Mucosa of descending colon (tissue), 3 donors: ENCODE measurements at regions not wholly inside any gene's neighbourhood (a gene's known extent, or its start where the extent isn't known, plus 50 kb on each side); places are given as distances from the start of the nearest gene placed in this dataset.

Experiments used
- ATAC-seq: fragments of 200-7000 bp; cut with Tn5 transposase; one replicate; pipeline ENCODE4 v1.9.1; 2020; ENCODE audit warnings: mild to moderate bottlenecking, moderate library complexity
- DNase-seq, 3 donors: peaks; one replicate each; pipeline ENCODE4 v3.0.0-alpha.2; 2020
- H3K36me3 ChIP-seq: fragments of 200-600 bp; one replicate; pipeline ENCODE4 v1.8.0; 2021; ENCODE audit warnings: low read depth, mild to moderate bottlenecking
- H3K4me1 ChIP-seq: fragments of 200-600 bp; one replicate; pipeline ENCODE4 v1.8.0; 2021; ENCODE audit warnings: low read depth, mild to moderate bottlenecking
- H3K4me3 ChIP-seq: fragments of 200-600 bp; one replicate; pipeline ENCODE4 v1.8.0; 2021; ENCODE audit warnings: mild to moderate bottlenecking
- H3K9me3 ChIP-seq: fragments of 200-600 bp; one replicate; pipeline ENCODE4 v1.8.0; 2021; ENCODE audit warnings: mild to moderate bottlenecking
- intact Hi-C, 2 donors: fragments of 100-400 bp; cut with DNase I in 1 of 2; cut with micrococcal nuclease in 1 of 2; formaldehyde crosslinking; loops; one replicate each; pipeline versions ENCODE4 v1.11.0 to v1.11.1; 2022; cut with DNase I, micrococcal nuclease
- TF ChIP-seq, protein P1 (sequence below): fragments of 200-600 bp; IDR thresholded peaks from one replicate; pipeline ENCODE4 v1.8.0; 2022; ENCODE audit warnings: antibody characterized with exemption, mild to moderate bottlenecking
- donor health status: DM: no; HTN: no; CAD: no; lungs with moderate emphysema.
- donor health status: DM: no; HTN: no; CAD: no.
- donor health status: DM: no; HTN: yes; CAD: no.

DNA sequence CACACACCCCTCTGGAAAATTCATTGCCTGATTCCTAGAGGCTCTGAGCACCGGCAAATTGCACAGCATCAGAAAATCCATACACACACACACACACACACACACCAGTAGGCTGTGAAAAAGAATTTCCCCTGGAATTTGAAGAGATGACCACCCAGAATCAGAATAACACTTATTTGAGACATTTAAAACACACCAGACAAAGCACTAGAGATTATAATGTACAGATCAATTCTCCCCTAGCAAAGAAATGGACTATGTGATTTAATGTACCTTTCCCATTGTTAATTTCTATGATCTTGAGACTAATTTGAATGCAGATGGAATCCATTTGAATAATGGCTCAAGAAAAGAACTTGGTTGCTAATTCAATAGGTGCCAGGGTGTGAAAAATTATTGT lies 399.3 kb downstream of the HNRNPD start:
- TF ChIP-seq, protein P1, sequence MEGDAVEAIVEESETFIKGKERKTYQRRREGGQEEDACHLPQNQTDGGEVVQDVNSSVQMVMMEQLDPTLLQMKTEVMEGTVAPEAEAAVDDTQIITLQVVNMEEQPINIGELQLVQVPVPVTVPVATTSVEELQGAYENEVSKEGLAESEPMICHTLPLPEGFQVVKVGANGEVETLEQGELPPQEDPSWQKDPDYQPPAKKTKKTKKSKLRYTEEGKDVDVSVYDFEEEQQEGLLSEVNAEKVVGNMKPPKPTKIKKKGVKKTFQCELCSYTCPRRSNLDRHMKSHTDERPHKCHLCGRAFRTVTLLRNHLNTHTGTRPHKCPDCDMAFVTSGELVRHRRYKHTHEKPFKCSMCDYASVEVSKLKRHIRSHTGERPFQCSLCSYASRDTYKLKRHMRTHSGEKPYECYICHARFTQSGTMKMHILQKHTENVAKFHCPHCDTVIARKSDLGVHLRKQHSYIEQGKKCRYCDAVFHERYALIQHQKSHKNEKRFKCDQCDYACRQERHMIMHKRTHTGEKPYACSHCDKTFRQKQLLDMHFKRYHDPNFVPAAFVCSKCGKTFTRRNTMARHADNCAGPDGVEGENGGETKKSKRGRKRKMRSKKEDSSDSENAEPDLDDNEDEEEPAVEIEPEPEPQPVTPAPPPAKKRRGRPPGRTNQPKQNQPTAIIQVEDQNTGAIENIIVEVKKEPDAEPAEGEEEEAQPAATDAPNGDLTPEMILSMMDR: no peak
- ATAC-seq: no peak

DNA sequence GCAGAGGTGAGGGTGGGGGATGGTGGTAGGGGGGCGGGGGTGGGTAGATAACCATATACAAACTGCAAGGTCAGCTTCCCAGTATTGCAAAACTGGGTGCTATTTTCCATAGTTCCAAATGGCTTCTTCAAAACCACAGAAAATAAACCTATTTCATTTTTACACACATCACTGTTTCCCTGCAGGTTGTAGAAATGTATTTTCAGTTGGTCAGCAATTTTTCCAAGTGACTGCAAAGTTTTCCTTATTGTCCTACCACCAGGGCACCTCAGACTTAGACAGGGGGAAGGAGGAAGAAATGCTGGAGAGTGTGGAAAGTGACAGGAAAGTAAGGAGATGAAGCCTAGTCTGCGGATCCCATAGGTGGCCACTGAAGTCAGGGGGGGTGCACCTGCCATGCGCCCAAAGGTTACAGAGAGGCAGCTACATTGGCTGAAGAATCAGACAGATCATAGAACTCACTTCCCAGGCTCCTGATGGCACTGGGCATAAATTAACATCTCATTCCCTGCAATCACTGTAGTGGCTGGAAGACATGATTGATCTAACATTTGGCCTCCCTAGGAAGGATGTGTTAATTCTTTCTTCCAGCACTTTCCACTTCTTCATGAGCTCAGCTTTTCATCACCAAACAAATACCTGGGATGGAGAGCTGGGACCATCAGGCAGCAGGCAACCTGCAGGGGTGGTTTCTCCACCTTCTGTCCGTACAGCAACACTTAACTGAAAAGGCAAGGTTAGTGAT lies 402.0 kb downstream of the HNRNPD start:
- Histone ChIP-seq H3K4me1 (no peaks in the 10 kb centered on the region), H3K36me3 (no peaks in the 10 kb centered on the region), H3K9me3 (no peaks in the 10 kb centered on the region), H3K4me3 (no peak overlapping the region)
- ATAC-seq: no peak
- TF ChIP-seq, protein P1: no peak
- intact Hi-C loops: no loop called here
- DNase-seq: no peak

More for the DNA sequence above, 399.3 kb downstream of the HNRNPD start:
- no peak for DNase-seq
- H3K4me3 ChIP-seq: no peak overlapping the region
- no peaks in the 10 kb centered on the region for H3K9me3 ChIP-seq
- intact Hi-C loops: no loop called here
- H3K4me1 ChIP-seq: no peaks in the 10 kb centered on the region
- H3K36me3 ChIP-seq: no peaks in the 10 kb centered on the region

DNA sequence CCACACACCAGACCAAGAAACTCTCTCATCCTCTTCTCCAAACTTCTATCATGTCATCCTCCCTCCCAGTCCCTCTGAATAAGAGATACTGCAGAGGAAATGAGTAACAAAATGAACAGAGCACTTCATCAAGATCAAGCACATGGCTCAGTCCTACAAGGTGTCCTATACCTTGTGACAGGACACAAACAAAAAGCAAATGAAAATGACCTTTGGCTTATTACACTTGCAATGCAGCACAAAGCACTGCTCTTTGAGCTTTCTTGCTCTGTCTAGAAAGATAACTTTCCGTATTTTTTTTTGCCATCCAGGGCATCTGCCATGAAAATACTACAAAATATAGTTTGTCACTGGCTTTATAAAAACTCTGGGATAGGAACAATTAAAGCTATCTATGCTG lies 402.7 kb downstream of the HNRNPD start:
- no peaks in the 10 kb centered on the region for H3K4me1 ChIP-seq
- TF ChIP-seq, protein P1: no peak
- intact Hi-C loops: no loop called here
- no peak overlapping the region for H3K4me3 ChIP-seq
- ATAC-seq: no peak
- no peaks in the 10 kb centered on the region for H3K9me3 ChIP-seq
- H3K36me3 ChIP-seq: no peaks in the 10 kb centered on the region
- no peak for DNase-seq

DNA sequence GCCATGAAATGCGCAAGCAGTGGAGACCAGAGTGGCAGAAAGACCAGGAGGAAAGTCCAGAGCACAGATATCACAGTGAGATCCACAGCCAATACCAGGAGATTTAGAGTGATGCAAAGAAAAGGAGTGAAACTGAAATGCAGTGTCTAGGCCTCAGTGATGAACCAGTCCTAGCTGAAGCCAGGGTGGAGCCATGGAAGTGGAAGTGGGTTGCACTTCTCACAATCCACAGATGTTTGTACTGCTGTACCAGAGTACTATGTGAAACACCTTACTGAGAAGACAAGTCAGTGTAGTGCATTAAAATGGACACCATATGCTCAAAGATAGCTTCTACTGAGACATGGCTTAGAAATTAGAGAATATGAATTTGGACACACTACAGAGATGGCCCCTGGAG lies 403.3 kb downstream of the HNRNPD start:
- ATAC-seq (no peak), DNase-seq (no peak)
- Histone ChIP-seq H3K36me3 (no peaks in the 10 kb centered on the region), H3K4me3 (no peak overlapping the region), H3K9me3 (no peaks in the 10 kb centered on the region), H3K4me1 (no peaks in the 10 kb centered on the region)
- TF ChIP-seq, protein P1: no peak
- intact Hi-C loops: no loop called here

DNA sequence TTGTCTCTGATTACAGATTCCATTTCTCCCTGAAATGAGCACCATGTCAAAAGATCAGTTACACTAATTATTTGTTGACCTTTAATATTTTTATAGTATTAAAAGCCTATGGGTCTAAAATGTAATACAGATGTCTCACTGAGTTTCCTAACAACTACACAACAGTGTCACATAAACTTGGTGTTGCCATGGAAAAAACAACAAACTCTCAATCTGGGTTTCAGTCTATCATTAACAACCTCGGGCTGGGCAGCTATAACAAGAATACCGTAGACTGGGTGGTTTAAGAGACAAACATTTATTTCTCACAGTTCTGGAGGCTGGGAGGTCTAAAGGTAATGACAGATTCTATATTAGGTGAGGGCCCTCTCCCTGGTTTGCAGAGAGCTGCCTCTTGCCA lies 407.1 kb downstream of the HNRNPD start:
- ATAC-seq (no peak), DNase-seq (no peak)
- H3K9me3 ChIP-seq: no peaks in the 10 kb centered on the region
- H3K4me1 ChIP-seq: no peaks in the 10 kb centered on the region
- TF ChIP-seq, protein P1: no peak
- no peak overlapping the region for H3K4me3 ChIP-seq
- intact Hi-C loops: no loop called here
- no peaks in the 10 kb centered on the region for H3K36me3 ChIP-seq

DNA sequence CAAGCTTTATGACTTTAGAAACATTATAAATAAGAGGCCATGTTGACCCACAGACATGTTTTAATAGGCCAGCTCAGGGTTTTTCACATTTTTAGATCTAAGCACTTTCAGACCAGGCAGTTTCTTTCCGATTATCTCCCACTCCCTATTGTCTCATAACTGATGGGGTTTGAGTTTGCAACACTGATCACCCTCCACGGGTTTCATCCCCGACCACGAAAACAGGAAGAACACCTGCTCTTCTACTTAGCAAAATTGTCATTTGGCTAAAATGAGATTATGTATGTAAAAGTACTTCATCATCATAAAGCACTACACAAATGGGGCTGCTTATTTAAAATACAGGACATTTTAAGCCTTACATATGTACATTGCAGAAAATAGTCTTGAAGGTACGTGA lies 407.9 kb downstream of the HNRNPD start:
- Histone ChIP-seq H3K4me1 (no peaks in the 10 kb centered on the region), H3K9me3 (no peaks in the 10 kb centered on the region), H3K36me3 (no peaks in the 10 kb centered on the region), H3K4me3 (no peak overlapping the region)
- DNase-seq: no peak
- intact Hi-C loops: no loop called here
- TF ChIP-seq, protein P1: no peak
- no peak for ATAC-seq
